ENCODE measurements at regions not wholly inside any gene's neighbourhood (a gene's known extent, or its start where the extent isn't known, plus 50 kb on each side); places are given as distances from the start of the nearest gene placed in this dataset.

GRCh38 chr3:43162230-43163084 lies 56.6 kb upstream of the POMGNT2 start:
- no peak overlapping the region for H3K4me3 ChIP-seq (ENCODE audit: low read depth, low read length)
- POLR2A ChIA-PET = interaction anchor here (0.5 to 1.5 kb wide), 2 partner anchors 125 to 860 kb away, joined by 3 to 4 read pairs; no protein-coding TSS in a partner anchor
- peak; percentile 29 for TF ChIP-seq CTCF (IDR thresholded peaks at IDR 0.05; ENCODE audit: insufficient read depth, low read length, missing control alignments)
- peak; percentile 55 for DNase-seq (ENCODE audit: low read depth, low spot score)
- CTCF ChIA-PET = interaction anchor here (0.7 to 3.7 kb wide), 29 partner anchors 8 to 580 kb away, joined by 3 to 87 read pairs (median 4); no protein-coding TSS in a partner anchor

- POLR2A ChIA-PET = interaction anchor here (0.5 to 1.5 kb wide), 2 partner anchors 125 to 861 kb away, joined by 3 to 4 read pairs; no protein-coding TSS in a partner anchor
- no peak for TF ChIP-seq CTCF (IDR thresholded peaks at IDR 0.05; ENCODE audit: insufficient read depth, low read length, missing control alignments)
- CTCF ChIA-PET = interaction anchor here (0.7 to 3.7 kb wide), 37 partner anchors 8 to 581 kb away, joined by 3 to 87 read pairs (median 4); partner anchors contain the start of gene ABHD5
- H3K4me3 ChIP-seq (ENCODE audit: low read depth, low read length) = no peak overlapping the region
- no peak for DNase-seq (ENCODE audit: low read depth, low spot score)
Measured at GRCh38 chr3:43161684-43162229, 55.9 kb upstream of the POMGNT2 start.

GRCh38 chr3:43160664-43161063 lies 54.8 kb upstream of the POMGNT2 start:
- no peak overlapping the region for H3K4me3 ChIP-seq (ENCODE audit: low read depth, low read length)
- no peak for DNase-seq (ENCODE audit: low read depth, low spot score)
- POLR2A ChIA-PET = no interaction called here
- CTCF ChIA-PET = interaction anchor here (0.7 to 3.7 kb wide), 23 partner anchors 9 to 564 kb away, joined by 3 to 87 read pairs (median 4); partner anchors contain the start of genes ABHD5 and SNRK
- no peak for TF ChIP-seq CTCF (IDR thresholded peaks at IDR 0.05; ENCODE audit: insufficient read depth, low read length, missing control alignments)

- DNase-seq (ENCODE audit: low read depth, low spot score) = no peak
- ChIA-PET POLR2A (no interaction called here), CTCF (interaction anchor here (3.7 kb wide), 1 partner anchor 342 kb away, joined by 87 read pairs; no protein-coding TSS in a partner anchor)
- TF ChIP-seq CTCF (IDR thresholded peaks at IDR 0.05; ENCODE audit: insufficient read depth, low read length, missing control alignments) = no peak
- H3K4me3 ChIP-seq (ENCODE audit: low read depth, low read length) = no peak overlapping the region
Measured at GRCh38 chr3:43159876-43160255, 54.0 kb upstream of the POMGNT2 start.

- POLR2A ChIA-PET = no interaction called here
- TF ChIP-seq CTCF (IDR thresholded peaks at IDR 0.05; ENCODE audit: insufficient read depth, low read length, missing control alignments) = no peak
- CTCF ChIA-PET = no interaction called here
- DNase-seq (ENCODE audit: low read depth, low spot score) = no peak
- no peak overlapping the region for H3K4me3 ChIP-seq (ENCODE audit: low read depth, low read length)
Measured at GRCh38 chr3:43159131-43159875, 53.4 kb upstream of the POMGNT2 start.

Measured in AG04449 (cell line).